ENCODE measurements at regions not wholly inside any gene's neighbourhood (a gene's known extent, or its start where the extent isn't known, plus 50 kb on each side); places are given as distances from the start of the nearest gene placed in this dataset.
"Not testable (repeated sequence)": the region's sequence is repeated elsewhere in the genome, so short reads cannot be mapped to it uniquely, and the experiment has no call there.

GRCh38 chr15:35695003-35695402 lies 149.0 kb upstream of the DPH6 start:
- no peak for DNase-seq (ENCODE audit: low spot score)

- no peak for DNase-seq (ENCODE audit: low spot score)
Measured at GRCh38 chr15:35696767-35697231, 150.8 kb upstream of the DPH6 start.

- DNase-seq (ENCODE audit: low spot score), result no peak
Measured at GRCh38 chr15:35697549-35698299, 151.8 kb upstream of the DPH6 start.

GRCh38 chr15:35698331-35698730 lies 152.4 kb upstream of the DPH6 start:
- no peak for DNase-seq (ENCODE audit: low spot score)

- DNase-seq (ENCODE audit: low spot score), result no peak
Measured at GRCh38 chr15:35698966-35699575, 153.1 kb upstream of the DPH6 start.

GRCh38 chr15:35700091-35700593 lies 154.2 kb upstream of the DPH6 start:
- DNase-seq (ENCODE audit: low spot score), result not testable (repeated sequence)

GRCh38 chr15:35701402-35702046 lies 155.6 kb upstream of the DPH6 start:
- DNase-seq (ENCODE audit: low spot score), result no peak

GRCh38 chr15:35702946-35703495 lies 157.1 kb upstream of the DPH6 start:
- DNase-seq (ENCODE audit: low spot score), result no peak

GRCh38 chr15:35705030-35705883 lies 159.3 kb upstream of the DPH6 start:
- no peak for DNase-seq (ENCODE audit: low spot score)

GRCh38 chr15:35705884-35706585 lies 160.1 kb upstream of the DPH6 start:
- DNase-seq (ENCODE audit: low spot score), result no peak

- no peak for DNase-seq (ENCODE audit: low spot score)
Measured at GRCh38 chr15:35712956-35713355, 167.0 kb upstream of the DPH6 start.

- no peak for DNase-seq (ENCODE audit: low spot score)
Measured at GRCh38 chr15:35713733-35714132, 167.8 kb upstream of the DPH6 start.

- no peak for DNase-seq (ENCODE audit: low spot score)
Measured at GRCh38 chr15:35717721-35718120, 171.8 kb upstream of the DPH6 start.

GRCh38 chr15:35720019-35720418 lies 174.1 kb upstream of the DPH6 start:
- DNase-seq (ENCODE audit: low spot score), result no peak

- no peak for DNase-seq (ENCODE audit: low spot score)
Measured at GRCh38 chr15:35720984-35721383, 175.0 kb upstream of the DPH6 start.

- DNase-seq (ENCODE audit: low spot score), result no peak
Measured at GRCh38 chr15:35721751-35722150, 175.8 kb upstream of the DPH6 start.

GRCh38 chr15:35722501-35722900 lies 176.5 kb upstream of the DPH6 start:
- no peak for DNase-seq (ENCODE audit: low spot score)

- no peak for DNase-seq (ENCODE audit: low spot score)
Measured at GRCh38 chr15:35723120-35723847, 177.3 kb upstream of the DPH6 start.

- DNase-seq (ENCODE audit: low spot score), result no peak
Measured at GRCh38 chr15:35723852-35724251, 177.9 kb upstream of the DPH6 start.

- DNase-seq (ENCODE audit: low spot score), result no peak
Measured at GRCh38 chr15:35724626-35725025, 178.7 kb upstream of the DPH6 start.

All from ureter (tissue), 1 donor.